ENCODE measurements at regions not wholly inside any gene's neighbourhood (a gene's known extent, or its start where the extent isn't known, plus 50 kb on each side); places are given as distances from the start of the nearest gene placed in this dataset.

DNA sequence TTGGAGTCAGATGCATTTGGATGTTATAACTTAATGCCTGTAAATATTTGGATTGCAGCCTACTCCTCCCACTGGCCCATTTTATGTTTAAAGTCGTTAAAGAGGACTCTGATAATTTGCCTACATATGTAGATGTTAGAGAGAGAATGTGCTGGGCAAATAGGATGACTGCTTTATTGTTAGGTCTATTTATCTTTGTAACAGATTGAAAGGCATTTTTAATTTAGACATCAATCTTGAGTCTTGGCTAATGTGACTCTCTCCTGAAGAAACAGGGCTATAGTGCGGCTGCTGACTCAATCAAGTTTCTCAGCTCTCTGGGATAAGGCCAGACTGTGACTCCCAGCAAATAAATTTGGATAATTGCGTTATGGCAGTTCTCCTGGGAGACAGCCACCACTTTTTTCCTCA, 1101.4 kb downstream of the CBLN2 start:
- TF ChIP-seq POLR2AphosphoS5 (IDR thresholded peaks at IDR 0.05): no peak
- TF ChIP-seq, protein P1, sequence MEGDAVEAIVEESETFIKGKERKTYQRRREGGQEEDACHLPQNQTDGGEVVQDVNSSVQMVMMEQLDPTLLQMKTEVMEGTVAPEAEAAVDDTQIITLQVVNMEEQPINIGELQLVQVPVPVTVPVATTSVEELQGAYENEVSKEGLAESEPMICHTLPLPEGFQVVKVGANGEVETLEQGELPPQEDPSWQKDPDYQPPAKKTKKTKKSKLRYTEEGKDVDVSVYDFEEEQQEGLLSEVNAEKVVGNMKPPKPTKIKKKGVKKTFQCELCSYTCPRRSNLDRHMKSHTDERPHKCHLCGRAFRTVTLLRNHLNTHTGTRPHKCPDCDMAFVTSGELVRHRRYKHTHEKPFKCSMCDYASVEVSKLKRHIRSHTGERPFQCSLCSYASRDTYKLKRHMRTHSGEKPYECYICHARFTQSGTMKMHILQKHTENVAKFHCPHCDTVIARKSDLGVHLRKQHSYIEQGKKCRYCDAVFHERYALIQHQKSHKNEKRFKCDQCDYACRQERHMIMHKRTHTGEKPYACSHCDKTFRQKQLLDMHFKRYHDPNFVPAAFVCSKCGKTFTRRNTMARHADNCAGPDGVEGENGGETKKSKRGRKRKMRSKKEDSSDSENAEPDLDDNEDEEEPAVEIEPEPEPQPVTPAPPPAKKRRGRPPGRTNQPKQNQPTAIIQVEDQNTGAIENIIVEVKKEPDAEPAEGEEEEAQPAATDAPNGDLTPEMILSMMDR (IDR thresholded peaks at IDR 0.05): no peak
- TF ChIP-seq EP300 (IDR thresholded peaks at IDR 0.05): no peak
